Thoracic aorta (tissue), 2 donors: ENCODE measurements at regions not wholly inside any gene's neighbourhood (a gene's known extent, or its start where the extent isn't known, plus 50 kb on each side); places are given as distances from the start of the nearest gene placed in this dataset.
A peak's percentile ranks its signal among the peaks of the same experiment; 100 is the strongest.

ENCODE experiments used
- ATAC-seq: fragments of 150-250 bp; one replicate; pipeline ENCODE4 v1.8.0; 2017; ENCODE audit warnings: low read depth; ENCODE audit not compliant: insufficient number of reproducible peaks, low FRiP score
- DNase-seq: peaks from one replicate; pipeline ENCODE4 v3.0.0-alpha.2; 2020; ENCODE audit warnings: low spot score
- H3K27ac ChIP-seq, 2 donors: fragments of 200-600 bp; sonication (generic); 1 replicate in 1 of 2; 2 replicates in 1 of 2; pipeline ENCODE4 v1.5.1; 2016; ENCODE audit warnings: mild to moderate bottlenecking in 2 of 2, moderate library complexity in 2 of 2
- H3K27me3 ChIP-seq: fragments of 200-600 bp; sonication (generic); replicated peaks from 2 replicates; pipeline ENCODE4 v1.6.0; 2016; ENCODE audit warnings: mild to moderate bottlenecking; ENCODE audit not compliant: insufficient read depth
- H3K36me3 ChIP-seq: fragments of 200-600 bp; sonication (generic); one replicate; pipeline ENCODE4 v1.5.1; 2016
- H3K4me1 ChIP-seq, 2 donors: fragments of 200-600 bp; sonication (generic); 1 replicate in 1 of 2; 2 replicates in 1 of 2; pipeline versions ENCODE4 v1.5.1 to v1.6.0; 2016; ENCODE audit warnings: low read depth in 2 of 2, mild to moderate bottlenecking in 1 of 2; ENCODE audit not compliant: control insufficient read depth in 1 of 2
- H3K4me3 ChIP-seq: fragments of 200-600 bp; sonication (generic); 2 replicates; pipeline ENCODE4 v1.5.1; 2016; ENCODE audit warnings: mild to moderate bottlenecking
- H3K9me3 ChIP-seq: fragments of 200-600 bp; sonication (generic); 2 replicates; pipeline ENCODE4 v1.5.1; 2016
- CTCF ChIP-seq: fragments of 200-600 bp; sonication (generic); IDR thresholded peaks from one replicate; pipeline ENCODE4 v1.5.1; 2019; ENCODE audit warnings: antibody characterized with exemption

GRCh38 chr20:60258255-60258863 is 300.1 kb downstream of the CDH26 start:
- ATAC-seq (no peak), DNase-seq (no peak)
- H3K27ac ChIP-seq, result no peak overlapping the region
- H3K4me3 ChIP-seq, result no peak overlapping the region
- H3K36me3 ChIP-seq, result no peaks in the 10 kb centered on the region
- H3K27me3 ChIP-seq, result no peaks in the 10 kb centered on the region
- no peaks in the 10 kb centered on the region for H3K9me3 ChIP-seq
- TF ChIP-seq CTCF, result no peak
- no peaks in the 10 kb centered on the region for H3K4me1 ChIP-seq

GRCh38 chr20:60261333-60261732 is 303.1 kb downstream of the CDH26 start:
- DNase-seq, result no peak
- H3K27ac ChIP-seq, result no peak overlapping the region
- H3K27me3 ChIP-seq, result no peaks in the 10 kb centered on the region
- no peak for TF ChIP-seq CTCF
- no peak overlapping the region for H3K4me3 ChIP-seq
- no peaks in the 10 kb centered on the region for H3K36me3 ChIP-seq
- no peaks in the 10 kb centered on the region for H3K4me1 ChIP-seq
- no peak for ATAC-seq
- H3K9me3 ChIP-seq, result no peaks in the 10 kb centered on the region

GRCh38 chr20:60262967-60263603 is 304.9 kb downstream of the CDH26 start:
- Histone ChIP-seq H3K27ac (no peak overlapping the region), H3K36me3 (no peaks in the 10 kb centered on the region), H3K4me3 (no peak overlapping the region), H3K4me1 (no peaks in the 10 kb centered on the region), H3K27me3 (no peaks in the 10 kb centered on the region), H3K9me3 (no peaks in the 10 kb centered on the region)
- ATAC-seq (no peak), DNase-seq (no peak)
- TF ChIP-seq CTCF, result peak; percentile 39

DNA sequence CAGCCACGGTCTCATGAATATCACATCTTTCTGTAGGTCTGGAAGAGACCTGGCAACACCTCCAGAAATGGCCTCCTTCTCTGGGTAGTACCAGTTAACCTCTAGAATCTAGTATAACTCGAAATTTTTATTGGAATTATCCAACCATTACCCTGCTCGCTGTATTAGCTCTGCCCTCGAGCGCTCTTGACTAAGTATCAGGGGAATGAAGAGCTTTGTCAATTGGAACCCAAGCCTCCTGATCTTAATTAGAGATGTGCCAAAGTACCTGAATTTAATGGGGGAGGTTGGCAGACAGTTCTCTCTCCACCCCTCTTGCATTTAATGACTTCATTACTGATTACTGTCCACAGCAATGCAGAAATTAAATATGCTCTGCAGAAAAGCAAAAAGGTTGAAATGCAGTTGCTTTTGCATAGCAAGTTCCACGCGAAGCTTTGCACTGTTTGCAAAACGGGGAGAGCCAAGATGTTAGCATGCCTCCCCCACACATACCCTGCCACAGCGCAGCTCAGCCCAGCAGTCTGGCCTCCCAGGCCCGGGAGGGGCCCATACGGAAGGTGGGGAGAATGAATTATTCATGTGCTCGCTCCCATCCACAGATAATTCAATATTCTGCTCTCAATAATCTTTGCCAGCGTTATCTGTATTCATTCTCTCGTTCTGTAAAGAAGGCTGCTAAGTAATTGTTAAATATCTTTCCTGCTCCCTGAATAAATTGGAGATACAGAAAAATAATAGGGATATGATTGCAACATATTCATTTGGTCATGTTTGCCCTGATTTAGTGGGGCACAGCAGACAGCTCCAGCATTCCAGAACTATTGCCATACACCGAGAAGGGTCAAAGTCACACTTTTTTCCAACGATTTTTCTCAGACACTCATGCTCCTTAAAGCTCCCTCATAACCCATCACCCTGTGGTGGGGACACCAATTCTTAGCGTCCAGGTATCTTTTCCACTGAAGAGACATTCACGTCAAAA is 305.8 kb downstream of the CDH26 start:
- no peaks in the 10 kb centered on the region for H3K27me3 ChIP-seq
- no peak for DNase-seq
- no peak overlapping the region for H3K27ac ChIP-seq
- H3K4me3 ChIP-seq, result no peak overlapping the region
- no peak for ATAC-seq
- H3K4me1 ChIP-seq, result no peaks in the 10 kb centered on the region
- no peaks in the 10 kb centered on the region for H3K36me3 ChIP-seq
- H3K9me3 ChIP-seq, result no peaks in the 10 kb centered on the region
- no peak for TF ChIP-seq CTCF
